NCI-H69 (cell line): ENCODE measurements at regions not wholly inside any gene's neighbourhood (a gene's known extent, or its start where the extent isn't known, plus 50 kb on each side); places are given as distances from the start of the nearest gene placed in this dataset.

Experiments
- DNase-seq: peaks from one replicate; lab custom pipeline; 2025; lab: John Stamatoyannopoulos, UW

DNA sequence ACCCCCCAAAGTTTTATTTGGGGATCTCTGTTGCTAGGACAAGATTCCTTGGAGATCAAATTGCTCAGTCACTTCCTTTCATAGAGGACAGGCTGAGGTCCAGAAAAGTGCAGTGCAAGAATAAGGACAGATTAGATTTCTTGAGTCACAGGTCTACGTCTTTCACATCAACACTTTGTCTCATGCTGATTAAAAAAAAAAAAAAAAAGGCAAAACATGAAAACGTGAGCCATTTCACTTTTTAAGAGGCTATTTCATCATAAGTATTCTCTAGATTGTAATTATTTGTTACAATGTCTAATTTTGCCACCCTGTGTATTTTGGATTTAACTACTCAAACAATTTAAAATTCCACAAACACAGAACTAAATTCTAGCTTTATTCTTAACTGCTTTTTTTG is 647.0 kb downstream of the TRAM1L1 start:
- DNase-seq = peak; percentile 24

DNA sequence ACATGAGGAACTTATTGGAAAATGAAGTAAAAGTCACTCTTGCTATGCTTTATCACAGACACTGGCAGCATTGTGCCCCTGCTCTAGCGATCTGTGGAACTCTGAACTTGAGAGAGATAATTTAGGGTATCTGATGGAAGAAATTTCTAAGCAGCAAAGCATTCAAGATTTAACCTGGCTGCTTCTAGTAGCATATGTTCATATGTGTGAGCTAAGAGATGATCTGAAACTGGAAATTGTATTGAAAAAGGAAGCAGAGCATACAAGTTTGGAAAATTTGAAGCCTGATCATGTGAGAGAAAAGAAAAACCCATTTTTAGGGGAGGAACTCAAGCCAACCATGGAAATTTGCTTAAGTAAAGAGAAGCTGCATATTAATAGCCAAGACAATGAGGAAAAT is 657.7 kb downstream of the TRAM1L1 start:
- DNase-seq = no peak

GRCh38 chr4:116413222-116413621 is 672.2 kb downstream of the TRAM1L1 start:
- no peak for DNase-seq

DNA sequence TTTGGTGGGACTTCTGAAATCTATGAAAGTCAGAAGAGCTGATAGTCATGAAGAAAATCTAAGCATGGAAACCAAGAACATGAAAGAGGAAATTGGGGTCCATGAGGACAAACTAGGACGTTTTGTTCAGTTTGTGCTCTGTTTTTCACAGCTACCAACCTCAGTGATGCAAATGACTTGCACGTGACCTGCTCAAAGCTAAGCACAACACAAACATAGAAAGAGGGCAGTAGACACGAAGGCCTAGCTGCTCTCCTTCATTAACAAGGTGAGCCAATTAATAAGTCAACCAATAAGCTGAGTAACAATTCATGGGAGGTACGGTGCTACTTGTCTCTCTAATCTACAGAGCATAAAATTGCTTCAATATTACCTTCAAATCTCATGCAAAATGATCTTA is 684.1 kb downstream of the TRAM1L1 start:
- DNase-seq = no peak

- DNase-seq = peak; percentile 8
Observed at GRCh38 chr4:116400480-116400879, 684.9 kb downstream of the TRAM1L1 start.

DNA sequence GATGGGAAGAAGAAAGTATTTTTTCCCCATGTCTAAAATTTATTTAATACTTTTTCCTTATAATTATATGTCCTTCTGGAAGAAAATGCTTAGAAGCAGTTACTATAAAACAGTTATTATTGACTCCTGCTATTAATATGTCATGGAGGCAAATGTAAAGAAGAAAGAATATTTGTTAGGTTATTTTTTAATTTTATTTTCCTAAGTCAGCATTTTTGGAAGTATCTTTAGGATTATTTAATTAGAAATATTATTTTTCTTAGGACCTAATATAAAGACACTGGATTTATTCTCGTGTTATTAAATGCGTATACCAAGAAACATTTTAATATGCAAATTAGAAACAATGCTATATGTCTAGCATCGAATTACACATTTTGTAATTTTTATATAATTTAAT is 687.7 kb downstream of the TRAM1L1 start:
- DNase-seq = no peak

DNA sequence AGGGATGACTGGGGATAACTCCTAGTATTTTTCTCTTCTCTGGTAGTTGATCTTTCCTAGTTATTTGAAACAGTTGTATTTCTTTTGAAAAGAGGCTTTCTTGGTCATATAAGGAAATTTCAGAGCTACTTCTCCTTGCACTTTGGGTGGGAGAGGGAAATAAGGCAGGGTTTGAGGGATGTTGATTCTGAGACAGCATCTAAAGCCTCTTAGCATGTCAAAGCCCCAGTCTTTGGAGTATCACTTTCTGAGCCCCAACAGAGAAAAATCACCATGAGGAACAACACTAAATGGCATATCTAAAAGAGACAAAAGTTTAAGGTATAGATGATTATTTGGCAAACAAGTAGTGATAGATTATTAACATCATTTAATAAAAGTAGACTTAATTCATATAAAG is 688.1 kb downstream of the TRAM1L1 start:
- DNase-seq = no peak

- no peak for DNase-seq
Observed at GRCh38 chr4:116395408-116395807, 690.0 kb downstream of the TRAM1L1 start.

DNA sequence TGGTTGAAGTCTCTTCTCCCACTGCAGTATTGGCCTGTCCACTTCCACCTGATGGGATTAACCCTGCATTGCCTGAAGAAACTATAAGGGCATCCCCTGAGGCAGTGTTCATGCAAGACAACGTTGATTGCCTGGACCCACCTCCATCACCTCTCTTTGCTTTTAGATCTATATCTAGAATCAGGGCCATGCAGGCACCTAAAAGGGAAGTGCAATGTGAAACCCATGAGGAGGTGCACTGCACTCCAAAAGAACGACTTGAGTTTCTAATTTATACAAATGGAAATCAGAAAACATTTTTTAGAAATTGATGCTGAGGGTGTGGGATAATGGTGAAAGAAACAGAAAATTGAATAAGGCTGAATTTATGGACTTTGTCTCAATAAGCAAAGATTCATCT is 694.4 kb downstream of the TRAM1L1 start:
- DNase-seq = no peak

GRCh38 chr4:116389139-116389538 is 696.2 kb downstream of the TRAM1L1 start:
- no peak for DNase-seq

- DNase-seq = no peak
Observed at GRCh38 chr4:116387937-116388474, 697.4 kb downstream of the TRAM1L1 start.

- no peak for DNase-seq
Observed at GRCh38 chr4:116386856-116387255, 698.5 kb downstream of the TRAM1L1 start.

GRCh38 chr4:116385583-116385982 is 699.8 kb downstream of the TRAM1L1 start:
- no peak for DNase-seq

- DNase-seq = no peak
Observed at GRCh38 chr4:116374815-116375214, 710.6 kb downstream of the TRAM1L1 start.

DNA sequence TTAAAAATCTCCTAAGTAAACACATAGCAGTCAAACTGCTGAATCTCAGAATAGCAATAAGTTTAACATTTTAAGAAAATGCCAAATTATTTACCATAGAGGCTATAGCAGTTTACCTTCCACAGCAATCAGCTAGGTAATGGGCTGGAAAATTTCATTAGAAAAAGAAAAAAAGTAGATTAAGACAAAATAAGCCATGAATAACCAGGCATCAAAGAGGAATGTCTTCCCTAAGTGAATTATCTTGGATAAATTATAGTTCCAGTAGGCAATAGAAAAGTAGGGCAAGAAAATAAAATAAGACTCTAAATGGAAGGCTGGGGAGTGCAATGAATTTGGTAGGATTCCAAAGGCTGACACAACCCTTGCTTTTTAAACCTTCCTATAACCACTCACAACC is 722.8 kb downstream of the TRAM1L1 start:
- no peak for DNase-seq

- DNase-seq = peak; percentile 41
Observed at GRCh38 chr4:116361790-116362189, 723.6 kb downstream of the TRAM1L1 start.

DNA sequence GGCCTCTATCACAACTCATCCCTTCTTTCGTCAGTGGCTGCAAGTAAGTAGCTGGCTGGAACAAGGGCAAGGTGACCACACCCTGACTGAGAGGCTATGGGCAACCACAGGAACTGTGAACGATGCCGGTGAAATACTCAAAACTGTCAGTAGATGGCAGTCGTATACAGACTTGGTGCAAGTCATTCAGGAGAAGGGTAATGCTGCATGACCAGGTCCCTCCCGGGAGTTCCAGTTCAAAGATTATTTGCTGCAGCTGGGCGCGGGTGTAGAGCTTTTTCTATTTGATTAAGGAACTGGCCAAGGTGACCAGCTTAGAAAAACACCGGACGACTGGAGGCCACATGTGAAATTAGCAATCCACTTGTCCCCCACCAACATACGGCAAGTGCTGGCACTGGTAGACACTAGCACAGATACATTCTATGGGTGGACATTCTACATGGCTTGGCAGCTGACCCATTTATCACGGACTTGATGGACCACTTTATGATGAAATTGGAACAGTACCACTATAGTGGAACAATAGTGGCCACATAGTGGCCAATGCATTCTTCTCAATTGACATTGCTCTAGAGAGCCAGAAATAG is 726.6 kb downstream of the TRAM1L1 start:
- peak; percentile 46 for DNase-seq

DNA sequence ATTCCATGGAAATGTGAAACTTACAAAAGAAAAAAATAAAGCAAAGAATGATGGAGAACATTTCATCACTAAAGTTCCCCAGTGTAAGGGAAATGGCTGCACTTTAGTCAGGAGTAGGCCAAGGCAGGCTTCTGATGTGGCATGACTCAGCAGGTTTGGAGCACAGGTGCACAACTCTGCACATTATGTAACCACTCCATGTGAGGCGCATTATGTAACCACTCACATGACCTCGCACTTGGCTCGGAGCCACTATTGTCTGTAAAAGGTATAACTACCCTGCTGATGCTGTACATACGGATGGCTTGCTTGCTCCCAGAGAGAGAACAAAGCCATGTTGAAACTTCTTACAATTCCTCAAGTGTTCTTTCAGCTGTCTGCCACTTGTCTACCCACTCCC is 727.6 kb downstream of the TRAM1L1 start:
- peak; percentile 33 for DNase-seq

GRCh38 chr4:116346750-116347149 is 738.6 kb downstream of the TRAM1L1 start:
- DNase-seq = peak; percentile 19

DNA sequence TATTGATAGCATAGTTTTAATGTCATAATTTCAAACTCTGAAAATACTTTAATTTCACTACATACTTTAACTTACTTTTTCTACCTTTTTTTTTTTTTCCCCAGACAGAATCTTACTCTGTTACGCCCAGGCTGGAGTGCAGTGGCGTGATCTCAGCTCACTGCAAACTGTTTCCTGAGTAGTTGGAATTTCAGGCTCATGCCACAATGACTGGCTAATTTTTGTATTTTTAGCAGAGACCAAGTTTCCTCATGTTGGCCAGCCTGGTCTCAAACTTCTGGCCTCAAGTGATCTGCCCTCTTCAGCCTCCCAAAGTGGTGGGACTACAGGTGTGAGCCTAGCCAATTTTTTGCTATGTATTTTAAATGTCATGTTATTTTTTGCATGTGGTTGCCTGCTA is 741.6 kb downstream of the TRAM1L1 start:
- no peak for DNase-seq

DNA sequence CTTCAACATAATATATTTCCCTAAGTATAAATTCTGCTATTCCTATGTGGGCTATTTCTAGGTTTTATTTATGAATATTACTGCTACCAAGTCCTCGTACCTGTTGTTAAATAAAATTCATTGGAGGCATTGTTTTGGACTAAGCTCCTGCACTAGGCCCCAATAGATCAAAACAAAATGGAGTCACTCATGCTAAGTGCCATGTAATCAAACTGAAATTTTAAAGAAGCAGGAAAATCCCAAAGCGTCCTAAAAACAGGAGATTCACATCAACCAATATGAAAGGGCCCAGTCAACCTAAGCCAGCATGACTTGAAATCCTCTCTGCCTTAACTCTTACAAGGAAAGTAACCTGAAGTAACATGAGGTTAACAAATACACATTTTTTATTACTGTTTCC is 743.2 kb downstream of the TRAM1L1 start:
- DNase-seq = no peak

DNA sequence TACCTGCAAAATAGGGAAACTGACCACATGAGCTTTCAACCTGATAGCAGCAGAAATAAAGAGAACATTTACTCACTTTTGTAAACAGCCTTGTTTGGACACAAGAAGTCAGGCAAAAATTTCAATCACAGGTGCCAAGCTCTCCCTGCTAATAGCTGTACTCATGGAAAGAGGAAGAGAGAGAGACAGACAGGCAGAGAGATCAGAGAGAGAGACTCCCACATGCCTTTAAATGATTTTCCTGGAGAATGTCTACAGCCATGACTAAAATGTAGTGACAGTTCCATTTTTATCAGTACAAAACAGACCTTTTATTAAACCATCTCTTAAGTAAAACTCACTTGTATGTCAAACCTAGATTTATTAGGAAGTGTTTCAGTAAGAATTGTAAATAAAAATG is 752.9 kb downstream of the TRAM1L1 start:
- DNase-seq = no peak

GRCh38 chr4:116328261-116328860 is 757.0 kb downstream of the TRAM1L1 start:
- no peak for DNase-seq

DNA sequence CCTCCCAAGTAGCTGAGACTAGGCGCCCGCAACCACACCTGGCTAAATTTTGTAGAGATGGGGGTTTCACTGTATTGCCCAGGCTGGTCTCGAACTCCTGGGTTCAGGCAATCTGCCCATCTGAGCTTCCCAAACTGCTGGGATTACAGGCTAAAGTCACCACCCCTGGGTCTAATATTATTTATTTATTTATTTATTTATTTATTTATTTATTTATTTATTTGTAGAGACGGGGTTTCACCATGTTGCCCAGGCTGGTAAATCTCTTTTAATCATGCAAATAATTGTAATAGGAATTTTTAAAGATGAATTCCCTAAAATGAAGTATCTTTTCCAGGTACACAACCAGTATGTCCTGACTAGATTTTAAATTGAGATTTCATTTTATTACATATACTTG is 761.8 kb downstream of the TRAM1L1 start:
- DNase-seq = no peak
